HFFc6 (cell line): ENCODE measurements at regions not wholly inside any gene's neighbourhood (a gene's known extent, or its start where the extent isn't known, plus 50 kb on each side); places are given as distances from the start of the nearest gene placed in this dataset.

Source experiments
- DNase-seq: peaks from one replicate; pipeline ENCODE4 v3.0.0-alpha.2; 2018
- H3K27ac Mint-ChIP-seq: 2 replicates; pipeline ENCODE4 v1.8.0; 2020; ENCODE audit warnings: mild to moderate bottlenecking, mixed read lengths
- H3K27me3 Mint-ChIP-seq: 2 replicates; pipeline ENCODE4 v1.8.0; 2021; ENCODE audit warnings: mild to moderate bottlenecking, moderate library complexity, mixed read lengths; ENCODE audit not compliant: insufficient read depth
- H3K36me3 Mint-ChIP-seq: 2 replicates; pipeline ENCODE4 v1.8.0; 2021; ENCODE audit warnings: low read depth, mixed read lengths
- H3K4me1 Mint-ChIP-seq: 2 replicates; pipeline ENCODE4 v1.8.0; 2020; ENCODE audit warnings: low read depth, mixed read lengths
- H3K4me3 Mint-ChIP-seq: 2 replicates; pipeline ENCODE4 v1.8.0; 2020; ENCODE audit warnings: mild to moderate bottlenecking, moderate library complexity, mixed read lengths
- H3K9me3 Mint-ChIP-seq: 2 replicates; pipeline ENCODE4 v1.8.0; 2020; ENCODE audit warnings: mild to moderate bottlenecking, mixed read lengths
- TF ChIP-seq, protein P1 (sequence below): fragments of 200-600 bp; sonication (generic); IDR thresholded peaks from 2 replicates; pipeline ENCODE4 v1.5.0; 2021; ENCODE audit warnings: antibody characterized with exemption, mild to moderate bottlenecking

DNA sequence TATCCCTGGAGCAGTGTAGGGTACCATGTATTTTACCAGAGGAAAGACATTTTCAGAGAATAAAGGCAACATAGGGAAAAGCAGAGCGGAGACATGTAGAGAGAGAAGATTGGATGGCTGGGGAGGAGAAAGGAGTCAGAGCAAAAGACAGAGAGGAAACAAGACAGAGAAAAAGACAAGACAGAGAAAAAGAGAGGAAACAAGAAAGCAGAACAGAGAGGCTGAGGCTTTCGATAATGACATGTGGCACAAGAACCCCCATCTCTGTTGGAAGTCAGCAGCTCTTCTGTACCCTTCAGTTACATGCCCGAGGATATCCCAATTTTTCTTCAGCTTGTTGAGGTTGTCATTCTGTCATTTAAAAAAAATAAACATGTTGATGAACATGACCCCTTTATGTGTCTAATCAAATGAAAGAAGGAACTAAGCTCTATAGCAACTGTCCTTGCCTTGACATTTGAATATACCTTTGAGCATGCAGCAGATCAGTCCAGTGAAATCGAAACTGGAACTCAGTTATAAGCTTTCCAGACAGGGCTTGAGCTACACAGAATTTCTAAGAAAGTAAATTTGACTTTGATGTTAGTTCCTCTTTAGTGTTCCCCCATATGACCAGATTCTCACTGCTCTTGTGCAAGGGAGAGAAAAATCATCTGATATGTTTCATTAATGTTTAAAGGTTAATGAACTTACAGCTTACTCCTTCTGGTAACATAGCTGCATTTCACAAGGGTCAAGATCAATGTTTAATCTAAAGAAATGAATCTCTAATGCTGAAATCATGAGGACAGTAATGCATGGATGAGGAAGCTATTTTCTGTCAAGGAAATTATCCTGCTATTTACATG is 75.1 kb upstream of the SP4 start:
- TF ChIP-seq, protein P1, sequence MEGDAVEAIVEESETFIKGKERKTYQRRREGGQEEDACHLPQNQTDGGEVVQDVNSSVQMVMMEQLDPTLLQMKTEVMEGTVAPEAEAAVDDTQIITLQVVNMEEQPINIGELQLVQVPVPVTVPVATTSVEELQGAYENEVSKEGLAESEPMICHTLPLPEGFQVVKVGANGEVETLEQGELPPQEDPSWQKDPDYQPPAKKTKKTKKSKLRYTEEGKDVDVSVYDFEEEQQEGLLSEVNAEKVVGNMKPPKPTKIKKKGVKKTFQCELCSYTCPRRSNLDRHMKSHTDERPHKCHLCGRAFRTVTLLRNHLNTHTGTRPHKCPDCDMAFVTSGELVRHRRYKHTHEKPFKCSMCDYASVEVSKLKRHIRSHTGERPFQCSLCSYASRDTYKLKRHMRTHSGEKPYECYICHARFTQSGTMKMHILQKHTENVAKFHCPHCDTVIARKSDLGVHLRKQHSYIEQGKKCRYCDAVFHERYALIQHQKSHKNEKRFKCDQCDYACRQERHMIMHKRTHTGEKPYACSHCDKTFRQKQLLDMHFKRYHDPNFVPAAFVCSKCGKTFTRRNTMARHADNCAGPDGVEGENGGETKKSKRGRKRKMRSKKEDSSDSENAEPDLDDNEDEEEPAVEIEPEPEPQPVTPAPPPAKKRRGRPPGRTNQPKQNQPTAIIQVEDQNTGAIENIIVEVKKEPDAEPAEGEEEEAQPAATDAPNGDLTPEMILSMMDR = no peak
- Mint-ChIP-seq H3K27me3 (peaks cover 2% of the 10 kb centered on the region; the same call in 1 of the 2 replicates), H3K9me3 (peaks cover 6% of the 10 kb centered on the region; the same call in 1 of the 2 replicates), H3K36me3 (no peaks in the 10 kb centered on the region), H3K27ac (no peak overlapping the region), H3K4me3 (no peak overlapping the region), H3K4me1 (no peaks in the 10 kb centered on the region)
- DNase-seq = no peak

DNA sequence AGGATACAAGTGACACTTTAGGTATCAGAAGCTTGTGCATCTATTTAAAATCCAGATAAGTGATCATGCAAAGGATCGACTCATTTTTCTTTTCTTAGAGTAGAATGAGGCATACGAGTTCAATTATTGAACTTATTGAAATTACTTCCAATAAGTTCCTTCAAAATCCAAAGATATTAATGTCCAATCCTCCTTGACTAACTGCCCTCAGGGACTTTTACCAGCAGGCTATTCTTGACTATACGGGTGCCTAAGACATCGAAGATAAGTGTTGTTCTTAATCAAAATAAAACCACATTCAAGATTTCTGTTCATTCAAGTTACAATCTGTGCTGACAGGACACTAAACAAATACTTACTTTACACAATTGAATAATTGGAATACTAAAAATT is 74.5 kb upstream of the SP4 start:
- no peak for DNase-seq
- H3K27ac Mint-ChIP-seq = no peak overlapping the region
- H3K4me1 Mint-ChIP-seq = no peaks in the 10 kb centered on the region
- H3K27me3 Mint-ChIP-seq = peaks cover 2% of the 10 kb centered on the region; the same call in 1 of the 2 replicates
- no peaks in the 10 kb centered on the region for H3K9me3 Mint-ChIP-seq
- no peaks in the 10 kb centered on the region for H3K36me3 Mint-ChIP-seq
- TF ChIP-seq, protein P1 = no peak
- H3K4me3 Mint-ChIP-seq = no peak overlapping the region

GRCh38 chr7:21354284-21354683 is 73.6 kb upstream of the SP4 start:
- H3K36me3 Mint-ChIP-seq = no peaks in the 10 kb centered on the region
- no peak overlapping the region for H3K27ac Mint-ChIP-seq
- TF ChIP-seq, protein P1 = no peak
- peaks cover 1% of the 10 kb centered on the region; the same call in 1 of the 2 replicates for H3K9me3 Mint-ChIP-seq
- H3K27me3 Mint-ChIP-seq = peaks cover 2% of the 10 kb centered on the region; the same call in 1 of the 2 replicates
- no peak overlapping the region for H3K4me3 Mint-ChIP-seq
- DNase-seq = no peak
- H3K4me1 Mint-ChIP-seq = no peaks in the 10 kb centered on the region

DNA sequence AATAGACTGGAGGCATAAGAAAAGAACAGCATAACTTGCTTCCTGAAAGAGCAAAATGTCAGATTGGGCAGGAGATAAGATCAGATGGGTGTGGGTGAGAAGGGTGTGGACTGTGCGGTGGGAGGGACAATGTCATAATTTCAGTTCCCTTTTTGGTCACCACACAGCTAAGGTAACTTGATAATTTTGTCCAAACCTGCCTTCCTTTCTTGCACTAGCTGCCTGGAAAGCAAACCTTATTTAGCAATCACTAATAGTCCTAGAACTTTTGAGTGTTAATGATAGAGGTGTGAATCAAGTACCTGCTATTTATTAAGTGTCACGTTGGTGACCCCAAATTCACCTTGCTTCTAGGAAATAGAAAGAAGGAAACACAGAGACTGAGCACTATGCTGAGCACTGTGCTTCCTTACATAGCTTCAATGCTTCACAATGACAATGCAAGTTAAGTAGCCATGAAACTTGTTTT is 72.4 kb upstream of the SP4 start:
- Mint-ChIP-seq H3K9me3 (peaks cover 7% of the 10 kb centered on the region), H3K4me3 (no peak overlapping the region), H3K4me1 (no peaks in the 10 kb centered on the region), H3K27ac (no peak overlapping the region), H3K36me3 (no peaks in the 10 kb centered on the region), H3K27me3 (peaks cover 2% of the 10 kb centered on the region; the same call in 1 of the 2 replicates)
- no peak for DNase-seq
- TF ChIP-seq, protein P1 = no peak

GRCh38 chr7:21356616-21357015 is 71.3 kb upstream of the SP4 start:
- Mint-ChIP-seq H3K4me1 (no peaks in the 10 kb centered on the region), H3K4me3 (no peak overlapping the region), H3K27me3 (peaks cover 2% of the 10 kb centered on the region; the same call in 1 of the 2 replicates), H3K36me3 (no peaks in the 10 kb centered on the region), H3K27ac (no peak overlapping the region), H3K9me3 (peaks cover 11% of the 10 kb centered on the region)
- no peak for DNase-seq
- TF ChIP-seq, protein P1 = no peak
